GM19324 (cell line): ENCODE measurements at regions not wholly inside any gene's neighbourhood (a gene's known extent, or its start where the extent isn't known, plus 50 kb on each side); places are given as distances from the start of the nearest gene placed in this dataset.
A peak's percentile ranks its signal among the peaks of the same experiment; 100 is the strongest.
"Not testable (repeated sequence)": the region's sequence is repeated elsewhere in the genome, so short reads cannot be mapped to it uniquely, and the experiment has no call there.

Source experiments
- ATAC-seq: cut with Tn5 transposase; IDR thresholded peaks from one replicate; pipeline ENCODE4 v1.9.1; 2021; ENCODE audit warnings: mild to moderate bottlenecking, moderate library complexity; ENCODE audit not compliant: unreplicated experiment, low FRiP score

DNA sequence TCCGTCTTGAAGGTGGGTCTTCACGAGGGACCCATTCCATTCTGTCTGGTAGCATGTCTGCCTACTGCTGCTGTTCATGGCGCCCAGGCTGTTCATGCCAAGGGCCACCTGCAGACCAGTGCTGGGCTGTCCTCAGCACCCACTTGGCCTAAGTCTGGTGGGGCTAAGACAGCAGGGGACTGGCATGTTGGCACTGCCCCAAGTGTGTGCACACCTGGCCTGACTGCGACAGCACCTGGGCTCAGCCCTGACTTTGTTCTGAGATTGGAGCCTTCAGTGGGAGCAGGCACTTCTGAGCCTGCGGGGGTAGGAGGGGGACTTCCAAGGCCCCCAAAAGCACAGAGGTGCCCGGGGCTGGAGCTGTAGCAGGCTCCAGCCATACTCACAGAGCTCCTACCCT is 250.8 kb upstream of the EDNRB start:
- ATAC-seq, result no peak

- ATAC-seq, result no peak
These were observed 250.3 kb upstream of the EDNRB start for GRCh38 chr13:78168981-78169380.

DNA sequence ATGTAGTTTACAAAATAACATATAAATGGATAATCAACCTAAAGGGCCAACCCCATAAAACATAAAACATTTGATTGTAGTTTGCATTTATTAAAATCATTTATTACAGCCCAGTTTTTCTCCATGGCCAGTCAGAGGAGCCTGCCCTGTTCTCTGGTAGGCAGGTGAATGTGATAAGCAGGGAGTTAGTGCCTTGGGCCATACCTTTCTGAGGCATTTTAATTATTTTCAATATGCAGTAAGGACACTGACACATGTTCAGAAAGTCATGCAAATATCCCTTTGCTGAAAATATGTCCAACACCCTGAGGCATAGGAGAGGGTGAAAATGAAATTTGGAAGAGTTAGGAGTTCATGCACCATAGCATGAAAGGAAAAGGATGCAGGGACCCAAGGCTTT is 242.6 kb upstream of the EDNRB start:
- no peak for ATAC-seq

DNA sequence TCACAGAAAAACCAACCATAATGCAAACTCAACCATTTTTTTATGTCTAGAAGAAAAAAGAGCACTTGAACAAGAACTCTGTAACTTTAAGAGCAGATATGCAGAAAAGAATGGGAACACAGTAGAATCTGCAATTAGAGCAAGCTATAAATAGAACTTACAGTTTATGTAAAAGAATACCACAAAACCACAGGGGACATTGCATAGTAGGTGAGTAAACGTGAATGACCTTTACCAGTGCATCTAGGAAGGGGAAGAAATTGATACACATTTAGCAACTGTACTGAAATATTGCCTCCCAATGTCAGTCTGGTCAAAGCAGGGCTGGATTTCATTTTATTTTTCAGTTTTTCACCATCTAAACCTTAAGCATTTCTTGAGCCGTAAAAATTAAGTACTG is 242.2 kb upstream of the EDNRB start:
- ATAC-seq, result no peak

GRCh38 chr13:78152415-78152814 is 233.8 kb upstream of the EDNRB start:
- no peak for ATAC-seq

- no peak for ATAC-seq
These were observed 229.3 kb upstream of the EDNRB start for GRCh38 chr13:78147905-78148304.

DNA sequence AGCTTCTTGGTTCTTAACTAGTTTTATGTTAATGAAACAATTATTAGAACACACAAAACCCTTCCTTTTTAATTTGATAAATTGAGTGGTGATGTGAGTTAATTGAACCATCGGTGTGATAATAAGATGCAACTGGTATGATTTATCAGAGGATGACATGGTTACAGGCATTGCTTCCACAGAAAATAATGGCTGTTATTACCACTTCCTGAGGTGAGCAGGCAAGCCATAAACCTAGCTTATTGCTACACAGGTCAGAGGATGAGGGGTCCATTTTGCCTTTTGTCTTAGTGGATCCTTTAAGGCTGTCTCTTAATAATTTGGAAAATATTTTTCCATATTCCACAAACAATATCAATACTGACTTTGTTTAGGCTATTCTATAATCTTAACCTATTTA is 226.6 kb upstream of the EDNRB start:
- ATAC-seq, result no peak

DNA sequence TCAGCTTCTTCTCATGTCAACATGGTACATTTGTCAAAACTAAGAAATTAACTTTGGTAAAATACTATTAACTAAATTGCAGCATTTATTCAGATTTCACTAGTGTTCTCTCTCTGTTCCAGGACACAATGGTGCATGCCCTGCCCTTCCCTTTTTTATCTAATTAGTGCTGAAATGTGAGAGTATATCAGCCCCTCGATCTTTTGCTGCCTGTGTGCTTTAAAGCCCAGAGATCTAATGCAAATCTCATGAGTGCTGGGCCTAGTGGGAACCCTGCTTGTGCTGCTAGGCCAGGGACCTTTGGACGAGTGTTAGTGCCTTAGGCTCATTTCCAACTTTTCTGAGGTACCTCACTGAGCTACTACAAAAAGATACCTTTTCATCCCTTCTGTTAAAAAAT is 221.1 kb upstream of the EDNRB start:
- no peak for ATAC-seq

DNA sequence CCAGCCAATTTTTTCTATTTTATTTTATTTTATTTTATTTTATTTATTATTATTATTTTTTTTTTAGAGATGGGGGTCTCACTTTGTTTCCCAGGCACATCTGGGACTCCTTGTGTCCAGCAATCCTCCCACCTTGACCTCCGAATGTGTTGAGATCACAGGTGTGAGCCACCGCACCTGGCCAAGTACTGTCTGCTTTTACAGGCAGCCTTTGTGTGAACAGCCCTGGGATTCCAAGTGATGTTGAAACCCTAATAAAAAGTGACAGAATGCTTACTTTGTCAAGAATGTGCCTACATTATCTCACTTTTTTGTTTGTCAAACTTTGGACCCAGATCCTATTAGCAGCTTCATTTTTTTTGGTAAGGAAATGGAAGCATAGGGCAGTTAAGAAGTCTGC is 220.1 kb upstream of the EDNRB start:
- ATAC-seq, result no peak

GRCh38 chr13:78137404-78138142 is 218.9 kb upstream of the EDNRB start:
- ATAC-seq, result peak; percentile 86

- no peak for ATAC-seq
These were observed 218.3 kb upstream of the EDNRB start for GRCh38 chr13:78136966-78137365.

GRCh38 chr13:78133511-78133910 is 214.9 kb upstream of the EDNRB start:
- no peak for ATAC-seq

DNA sequence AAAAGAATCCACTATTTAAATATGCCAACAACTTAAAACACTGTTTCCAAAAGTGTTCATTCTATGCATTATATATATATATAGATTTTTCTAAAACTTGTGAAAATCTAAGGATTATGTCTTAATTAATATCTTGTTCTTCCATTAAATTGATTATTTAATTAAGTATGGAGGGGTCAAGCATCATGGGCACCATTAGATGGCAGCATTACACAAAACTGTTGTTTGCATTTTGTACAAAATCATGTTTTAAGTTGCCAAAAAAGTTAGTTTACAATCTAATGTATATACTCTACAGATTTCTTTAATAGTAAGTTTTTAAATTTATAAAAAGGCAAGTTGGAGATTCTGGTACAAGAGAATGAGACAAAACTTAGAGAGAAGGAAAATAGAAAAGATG is 213.2 kb upstream of the EDNRB start:
- ATAC-seq, result no peak

- no peak for ATAC-seq
These were observed 212.7 kb upstream of the EDNRB start for GRCh38 chr13:78131346-78131745.

GRCh38 chr13:78129823-78130222 is 211.2 kb upstream of the EDNRB start:
- no peak for ATAC-seq

GRCh38 chr13:78129359-78129758 is 210.7 kb upstream of the EDNRB start:
- ATAC-seq, result no peak

DNA sequence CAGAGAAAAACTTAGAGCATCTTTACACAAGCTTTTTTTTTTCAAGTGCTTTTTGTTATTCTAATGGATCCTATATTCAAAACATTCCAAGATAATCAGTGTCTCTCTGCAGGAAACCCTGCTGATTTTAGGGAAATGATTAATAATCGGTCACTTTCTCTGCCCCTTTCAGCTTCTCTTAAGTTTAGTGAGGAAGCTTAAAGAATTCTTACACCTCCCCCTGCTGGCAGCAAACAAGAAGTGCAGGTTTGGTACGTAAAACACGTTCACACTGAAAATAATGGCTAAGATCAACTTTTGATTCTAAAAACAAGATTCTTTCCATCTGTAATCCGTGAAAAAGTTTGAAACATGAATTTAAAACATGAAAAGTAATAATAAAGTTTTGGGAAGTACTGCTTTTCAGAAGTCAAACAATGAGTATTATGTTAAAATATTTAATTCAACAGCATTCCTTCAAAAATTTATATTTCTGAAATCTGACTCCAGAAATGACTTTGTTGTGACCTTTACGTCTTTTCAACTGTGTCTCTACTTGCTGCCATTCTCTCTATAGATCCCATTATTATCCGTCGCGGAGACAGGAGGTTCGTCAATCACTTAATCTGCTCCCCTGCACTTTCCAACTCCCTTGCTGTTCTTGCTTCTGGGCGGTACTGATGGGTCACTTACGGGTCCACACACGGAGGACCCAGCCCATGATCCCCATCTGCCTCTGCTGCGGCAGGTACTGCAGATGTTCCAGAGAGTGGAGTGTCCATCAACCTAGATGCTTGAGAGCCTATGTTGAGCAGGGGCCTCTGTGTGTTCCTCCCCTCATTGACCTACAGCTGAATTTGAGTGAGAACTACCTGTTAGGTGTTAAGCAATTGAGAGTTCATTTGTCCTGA is 203.1 kb upstream of the EDNRB start:
- peak; percentile 40 for ATAC-seq

- no peak for ATAC-seq
These were observed 202.4 kb upstream of the EDNRB start for GRCh38 chr13:78121001-78121400.

DNA sequence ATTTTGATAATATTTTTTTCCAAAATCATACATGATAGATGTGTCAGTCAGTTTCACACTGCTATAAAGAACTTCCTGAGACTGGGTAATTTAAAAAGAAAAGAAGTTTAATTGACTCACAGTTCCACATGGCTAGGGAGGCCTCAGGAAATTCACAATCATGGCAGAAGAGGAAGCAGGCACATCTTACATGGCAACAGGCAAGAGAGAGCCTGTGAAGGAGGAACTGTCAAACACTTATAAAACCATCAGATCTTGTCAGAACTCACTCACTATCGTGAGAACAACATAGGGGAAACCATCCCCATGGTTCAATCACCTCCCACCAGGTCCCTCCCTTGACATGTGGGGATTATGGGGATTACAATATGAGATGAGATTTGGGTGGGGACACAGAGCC is 201.5 kb upstream of the EDNRB start:
- ATAC-seq, result not testable (repeated sequence)

GRCh38 chr13:78117070-78117469 is 198.4 kb upstream of the EDNRB start:
- ATAC-seq, result peak; percentile 49

DNA sequence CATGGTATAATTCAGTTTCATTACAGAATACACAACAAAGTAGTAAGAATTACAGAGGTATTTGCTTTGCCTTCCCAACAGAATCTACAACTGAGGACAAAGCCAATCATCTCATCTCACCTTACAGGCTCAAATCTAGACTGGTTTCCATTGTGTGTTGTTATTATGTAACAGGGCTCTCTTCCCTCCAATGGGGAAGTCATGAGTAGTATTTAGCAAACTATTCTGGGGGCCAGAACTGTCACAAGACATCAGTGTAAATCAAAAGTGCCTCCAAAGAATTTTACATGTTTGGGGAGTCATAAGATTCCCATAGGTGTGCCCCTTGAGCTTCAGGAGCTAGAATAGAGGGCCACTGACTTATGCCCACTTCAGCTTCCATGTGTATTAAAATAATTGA is 187.0 kb upstream of the EDNRB start:
- ATAC-seq, result no peak

DNA sequence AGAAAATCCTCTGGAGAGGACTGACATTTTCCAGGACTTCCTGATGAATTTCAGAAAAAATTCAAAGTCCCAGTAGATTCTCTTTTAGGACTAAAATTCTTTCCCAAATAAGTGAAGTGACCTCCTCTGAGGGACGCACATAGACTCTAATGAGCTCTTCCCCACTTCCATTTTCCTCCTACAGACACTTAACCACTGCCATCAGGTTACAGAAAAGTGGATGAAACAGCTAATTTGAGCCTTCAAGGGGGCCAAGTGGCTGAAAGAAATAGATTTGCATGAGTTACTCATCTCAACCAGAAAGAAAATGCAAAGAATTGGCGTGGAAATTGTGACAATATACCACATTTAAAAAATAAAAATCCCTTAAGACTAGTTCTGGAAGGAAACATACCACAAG is 185.3 kb upstream of the EDNRB start:
- ATAC-seq, result no peak
